Suppressor macrophage treated with lipopolysaccharide for 4 hours (primary cell): ENCODE measurements at regions not wholly inside any gene's neighbourhood (a gene's known extent, or its start where the extent isn't known, plus 50 kb on each side); places are given as distances from the start of the nearest gene placed in this dataset.
A peak's percentile ranks its signal among the peaks of the same experiment; 100 is the strongest.
"Not testable (repeated sequence)": the region's sequence is repeated elsewhere in the genome, so short reads cannot be mapped to it uniquely, and the experiment has no call there.

Experiments
- DNase-seq: peaks from one replicate; pipeline ENCODE4 v3.0.0-alpha.2; 2020

DNA sequence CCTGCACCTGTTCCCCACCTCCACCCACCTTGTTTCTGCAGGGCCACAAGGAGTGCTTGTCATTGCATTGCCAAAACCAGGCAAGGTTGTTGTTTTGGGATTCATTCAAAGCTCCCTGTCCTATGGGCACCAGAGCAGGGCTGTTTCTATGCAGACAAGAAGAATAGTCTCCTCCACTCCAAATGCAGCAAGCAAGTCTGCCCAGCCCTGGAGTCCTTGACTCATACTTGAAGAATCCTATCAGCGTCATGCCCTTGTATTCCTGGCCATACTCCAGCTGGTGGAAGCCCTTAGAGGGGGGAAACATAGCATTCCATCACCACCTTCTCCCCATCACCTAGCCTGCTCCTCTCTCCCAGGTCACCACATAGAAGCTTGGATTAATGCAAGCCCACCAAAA lies 145.3 kb upstream of the ECI2 start:
- DNase-seq, result no peak

DNA sequence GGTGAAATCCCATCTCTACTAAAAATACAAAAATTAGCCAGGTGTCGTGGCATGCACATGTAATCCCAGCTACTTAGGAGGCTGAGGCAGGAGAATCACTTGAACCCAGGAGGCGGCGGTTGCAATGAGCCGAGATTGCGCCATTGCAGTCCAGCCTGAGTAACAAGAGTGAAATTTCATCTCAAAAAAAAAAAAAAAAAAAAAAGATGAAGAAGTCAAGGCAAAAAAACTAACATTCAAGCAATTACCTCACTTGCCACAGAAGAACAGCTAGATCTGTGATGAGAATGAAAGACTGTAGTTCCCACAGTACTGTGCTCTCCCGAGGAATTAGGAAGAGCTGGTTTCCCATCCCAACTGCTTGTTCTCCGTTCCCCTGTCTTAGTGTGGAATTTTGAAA lies 144.7 kb upstream of the ECI2 start:
- DNase-seq, result no peak

DNA sequence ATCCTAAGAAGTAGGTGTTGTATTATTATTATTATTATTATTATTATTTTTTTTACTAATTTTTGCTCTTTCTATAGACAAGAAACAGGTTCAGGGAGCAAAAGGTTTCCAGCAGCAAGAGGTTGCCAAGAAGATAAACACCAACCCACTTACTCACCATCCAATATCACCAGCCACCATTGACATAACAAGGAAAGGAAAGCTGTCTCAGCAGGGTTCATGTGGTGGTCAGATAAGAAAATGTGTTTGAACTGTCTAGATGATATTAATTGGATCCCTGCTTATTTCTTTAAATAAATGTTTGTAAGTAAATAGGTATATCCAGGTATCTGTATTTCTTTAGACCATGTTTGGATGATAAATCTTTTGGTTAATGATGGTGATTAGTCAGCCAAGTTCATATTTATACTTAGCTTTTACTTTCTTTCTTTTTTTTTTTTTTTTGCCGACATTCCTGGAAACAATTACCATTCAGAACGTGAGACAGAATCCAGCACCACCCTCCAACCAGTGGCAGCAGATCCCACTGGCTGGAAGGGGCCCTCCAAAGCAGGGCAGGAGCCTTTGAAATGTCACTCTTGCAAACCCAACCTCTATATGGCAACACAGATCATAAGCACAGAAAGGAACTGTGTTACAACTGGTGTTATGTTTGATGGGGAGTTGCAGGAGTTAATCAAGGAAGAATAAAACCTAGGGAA lies 139.2 kb upstream of the ECI2 start:
- DNase-seq, result no peak

DNA sequence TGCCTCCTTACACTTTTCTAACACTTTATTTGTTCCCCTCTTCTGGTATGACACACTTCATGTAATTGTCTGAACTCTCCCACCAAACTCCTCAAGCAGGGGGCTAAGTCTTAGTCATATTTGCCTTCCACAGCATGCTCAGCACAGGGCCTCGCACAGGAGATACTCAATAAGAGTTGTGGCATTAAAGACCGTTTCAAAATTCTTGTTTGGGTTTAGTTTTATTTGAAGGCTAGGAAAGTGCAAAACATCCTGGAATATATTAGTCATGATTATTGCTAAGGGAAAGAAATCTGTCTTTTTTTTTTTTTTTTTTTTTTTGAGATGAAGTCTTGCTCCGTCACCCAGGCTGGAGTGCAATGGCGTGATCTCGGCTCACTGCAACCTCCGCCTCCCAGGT lies 137.6 kb upstream of the ECI2 start:
- DNase-seq, result no peak

DNA sequence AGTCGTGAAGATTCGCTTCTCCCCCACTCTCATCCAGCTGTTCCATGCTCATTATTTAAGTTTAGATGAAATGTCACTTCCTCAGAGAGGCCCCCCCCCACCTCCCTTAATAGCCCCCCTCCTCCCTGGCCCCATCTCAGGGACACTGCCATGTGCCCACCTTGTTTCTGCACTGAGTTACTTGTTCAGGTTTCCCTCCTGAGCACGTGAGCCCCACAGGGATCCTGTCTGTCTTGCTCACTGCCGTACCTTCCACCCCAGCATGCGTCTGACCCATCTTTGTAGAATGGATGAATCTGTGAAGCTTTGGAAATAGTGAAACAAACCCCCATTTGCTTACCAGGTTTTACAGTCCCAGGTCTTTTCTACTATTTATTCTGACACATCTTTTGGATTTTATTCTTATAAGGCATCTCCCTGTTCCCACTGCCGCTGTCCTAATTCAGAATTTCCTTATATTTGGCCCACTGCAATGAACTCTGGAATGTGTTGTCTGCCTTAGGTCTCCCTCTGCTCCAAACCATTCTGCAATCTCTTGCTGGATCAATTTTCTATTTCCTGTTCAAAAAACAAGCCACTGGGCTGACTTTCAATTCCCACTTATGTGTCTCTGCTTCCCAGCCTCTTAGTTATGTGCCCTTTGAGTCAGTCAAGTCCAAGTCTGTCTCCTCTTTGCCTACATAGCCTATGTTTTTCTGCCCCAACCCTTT lies 136.5 kb upstream of the ECI2 start:
- DNase-seq, result no peak

DNA sequence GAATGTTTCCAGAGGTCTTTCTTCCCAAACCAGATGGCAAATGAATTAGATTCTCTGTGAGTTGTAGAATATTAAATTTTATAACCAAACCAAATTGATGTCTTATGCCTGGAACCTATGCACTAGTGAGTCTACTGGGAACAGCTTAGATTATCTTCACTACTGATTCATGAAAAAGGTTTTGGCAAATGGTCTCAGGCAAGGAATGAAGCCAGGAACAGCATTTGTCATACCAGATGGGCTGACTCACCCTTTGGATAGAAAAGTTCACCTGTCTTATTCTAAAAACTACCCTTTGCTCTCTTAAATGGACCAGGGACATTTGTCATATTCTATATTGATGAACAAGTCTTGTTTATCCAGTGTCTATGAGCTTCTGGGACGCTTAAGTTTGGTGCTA lies 135.4 kb upstream of the ECI2 start:
- DNase-seq, result no peak

DNA sequence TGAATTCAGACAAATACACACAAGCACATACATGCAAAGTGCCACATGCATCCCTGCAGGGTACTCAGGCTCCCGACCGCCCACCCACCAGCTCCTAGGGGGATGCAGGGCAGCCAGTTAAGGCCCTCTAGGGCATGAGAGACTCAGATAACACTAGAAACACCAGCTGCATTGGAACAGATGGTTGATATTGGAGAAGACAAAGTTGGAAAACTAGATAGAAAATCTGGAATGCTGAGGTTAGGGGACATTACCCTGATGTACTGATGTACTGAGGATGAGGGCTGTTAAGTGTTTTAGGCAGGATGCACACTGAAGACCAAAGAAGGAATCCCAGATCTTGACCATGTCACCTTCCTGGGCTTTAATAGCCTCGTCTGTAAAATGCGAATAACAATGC lies 134.6 kb upstream of the ECI2 start:
- no peak for DNase-seq

DNA sequence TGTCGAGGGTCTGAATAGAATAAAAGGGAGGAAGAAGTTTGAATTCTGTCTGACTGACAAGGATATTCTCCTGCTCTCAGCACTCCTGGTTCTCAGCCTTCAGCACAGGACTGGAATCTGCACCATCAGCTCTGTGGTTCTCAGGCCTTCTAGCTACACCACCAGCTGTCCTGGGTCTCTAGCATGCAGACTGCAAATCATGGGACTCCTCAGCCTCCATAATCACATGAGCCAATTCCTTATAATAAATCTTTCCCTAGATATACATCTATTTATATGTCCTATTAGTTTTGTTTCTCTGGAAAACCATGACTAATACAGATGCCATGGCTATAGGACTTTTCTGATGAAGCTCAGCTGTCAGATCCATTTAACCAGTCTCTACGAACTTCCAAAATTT lies 132.8 kb upstream of the ECI2 start:
- DNase-seq, result no peak

DNA sequence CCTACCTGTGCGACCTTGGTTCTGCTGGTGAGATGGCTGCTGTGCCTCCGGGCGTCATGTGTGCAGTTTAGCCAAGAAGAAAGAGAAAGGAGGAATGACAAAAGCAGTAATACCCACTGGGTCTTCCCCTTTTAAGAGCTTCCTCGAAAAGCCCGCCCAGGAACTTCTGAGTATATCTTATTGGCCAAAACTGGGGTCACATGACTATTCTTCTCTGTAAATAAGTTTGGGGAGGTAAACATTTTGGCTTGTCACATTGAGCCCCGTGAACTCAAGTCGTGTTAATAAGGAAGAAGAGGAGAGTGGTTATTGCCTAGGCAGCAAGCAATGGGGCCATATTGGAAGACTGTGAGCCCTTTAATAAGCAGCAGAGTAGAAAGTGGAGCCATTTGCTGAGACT lies 130.4 kb upstream of the ECI2 start:
- no peak for DNase-seq

DNA sequence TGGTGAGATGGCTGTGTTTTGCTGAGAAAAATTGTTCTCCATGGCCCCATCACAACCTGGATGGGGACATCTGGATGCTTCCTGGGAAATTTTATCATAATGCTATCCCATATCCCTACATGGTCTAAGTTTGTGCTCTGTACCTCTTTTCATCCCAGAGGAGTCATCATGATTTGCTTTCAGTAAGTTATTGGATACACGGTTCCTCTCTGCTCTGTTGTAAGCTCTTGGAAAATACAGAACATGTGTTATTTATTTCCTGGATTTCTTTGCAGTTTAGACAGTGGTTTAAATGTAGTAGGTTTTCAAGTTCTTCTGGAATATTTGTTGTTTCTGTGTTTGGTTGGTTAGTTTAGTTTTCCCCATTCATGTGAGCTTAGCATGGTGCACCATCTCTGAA lies 129.2 kb upstream of the ECI2 start:
- DNase-seq, result no peak

DNA sequence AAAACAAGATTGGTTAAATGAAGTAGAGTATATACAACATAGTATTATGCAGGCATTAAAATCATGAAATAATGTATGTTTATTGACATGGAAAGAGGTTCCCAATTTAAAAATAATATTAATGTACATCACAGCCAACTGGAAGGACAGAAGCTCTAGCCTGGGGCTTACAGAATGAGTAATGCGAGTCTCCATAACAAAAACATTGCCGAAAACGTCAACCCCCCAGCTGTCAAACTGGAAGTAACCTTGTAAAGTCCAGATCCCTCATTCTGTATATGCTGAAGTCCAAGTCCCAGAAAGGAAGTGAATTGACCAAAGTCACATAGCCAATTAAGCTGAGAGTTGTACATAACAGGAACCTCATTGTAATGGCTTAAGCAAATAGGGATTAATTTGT lies 128.7 kb upstream of the ECI2 start:
- no peak for DNase-seq

DNA sequence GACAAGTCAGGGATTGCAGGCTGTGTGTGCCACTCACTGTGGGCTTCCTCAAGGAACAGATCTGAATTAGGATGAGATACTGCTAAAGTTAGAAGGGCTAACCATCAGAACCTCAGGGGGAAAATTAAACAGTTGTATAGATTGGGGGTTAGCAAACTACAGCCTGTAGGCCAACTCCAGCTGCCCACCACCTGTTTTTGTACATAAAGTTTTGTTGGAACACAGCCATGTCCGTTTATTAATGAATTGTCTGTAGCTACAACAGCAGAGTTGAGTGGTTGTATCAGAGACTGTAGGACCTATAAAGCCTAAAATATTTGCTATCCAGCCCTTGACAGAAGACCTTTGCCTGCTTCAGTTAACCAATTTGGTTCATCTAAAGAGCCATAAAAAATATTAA lies 127.2 kb upstream of the ECI2 start:
- DNase-seq, result no peak

DNA sequence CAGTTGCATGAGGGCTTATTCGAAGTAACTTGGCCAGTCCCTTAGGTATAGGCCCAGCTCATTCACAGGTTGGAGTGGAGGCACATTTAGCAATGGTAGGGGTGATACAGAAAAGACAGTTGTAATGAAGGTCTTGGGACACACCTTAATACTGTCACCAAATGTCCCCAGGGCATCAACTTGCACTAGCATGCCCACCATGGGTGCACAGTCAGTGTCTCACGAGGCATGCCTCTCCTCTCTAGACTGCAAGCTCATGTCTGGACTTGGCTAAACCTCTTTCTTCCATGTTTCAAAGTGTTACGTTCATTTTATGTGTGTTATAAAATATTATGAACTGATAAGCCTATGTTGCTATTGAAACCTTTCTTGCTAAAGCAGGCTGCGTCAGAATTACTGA lies 124.0 kb upstream of the ECI2 start:
- no peak for DNase-seq

DNA sequence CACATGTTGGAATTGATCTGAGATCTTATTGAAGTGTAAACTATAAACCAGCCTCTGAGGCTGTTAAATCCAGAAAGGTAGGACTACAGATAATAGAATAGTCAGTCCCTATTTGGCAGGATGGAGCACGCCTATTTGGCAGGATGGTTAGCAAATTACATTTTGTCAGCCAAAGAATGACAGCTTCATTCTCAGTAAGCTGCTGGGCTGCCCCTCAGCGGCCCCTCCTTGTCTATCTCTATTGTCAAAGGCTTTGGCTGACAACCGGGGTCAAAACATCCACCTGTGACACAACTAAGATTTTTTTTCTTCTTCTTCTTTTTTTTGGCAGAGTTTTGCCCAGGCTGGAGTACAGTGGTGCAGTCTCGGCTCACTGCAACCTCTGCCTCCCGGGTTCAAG lies 123.4 kb upstream of the ECI2 start:
- no peak for DNase-seq

DNA sequence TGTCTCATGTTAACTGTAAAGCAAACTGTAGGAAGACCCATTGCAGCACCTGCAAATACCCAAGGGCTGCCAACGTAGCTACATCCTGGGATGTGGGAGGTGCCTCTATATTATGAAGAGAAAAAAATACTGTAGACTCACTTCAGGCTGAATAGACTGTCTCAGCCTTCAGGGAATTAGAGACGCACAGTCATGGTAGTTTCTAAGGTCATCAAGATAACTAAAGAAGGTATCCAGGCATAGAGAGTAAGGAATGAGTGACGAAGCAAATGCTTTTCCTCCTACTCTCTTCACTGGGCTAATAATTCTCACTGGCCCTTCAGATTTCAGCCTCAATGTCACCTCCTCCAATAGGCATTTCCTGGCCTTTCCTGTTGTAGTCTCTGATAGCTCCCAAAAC lies 121.6 kb upstream of the ECI2 start:
- no peak for DNase-seq

DNA sequence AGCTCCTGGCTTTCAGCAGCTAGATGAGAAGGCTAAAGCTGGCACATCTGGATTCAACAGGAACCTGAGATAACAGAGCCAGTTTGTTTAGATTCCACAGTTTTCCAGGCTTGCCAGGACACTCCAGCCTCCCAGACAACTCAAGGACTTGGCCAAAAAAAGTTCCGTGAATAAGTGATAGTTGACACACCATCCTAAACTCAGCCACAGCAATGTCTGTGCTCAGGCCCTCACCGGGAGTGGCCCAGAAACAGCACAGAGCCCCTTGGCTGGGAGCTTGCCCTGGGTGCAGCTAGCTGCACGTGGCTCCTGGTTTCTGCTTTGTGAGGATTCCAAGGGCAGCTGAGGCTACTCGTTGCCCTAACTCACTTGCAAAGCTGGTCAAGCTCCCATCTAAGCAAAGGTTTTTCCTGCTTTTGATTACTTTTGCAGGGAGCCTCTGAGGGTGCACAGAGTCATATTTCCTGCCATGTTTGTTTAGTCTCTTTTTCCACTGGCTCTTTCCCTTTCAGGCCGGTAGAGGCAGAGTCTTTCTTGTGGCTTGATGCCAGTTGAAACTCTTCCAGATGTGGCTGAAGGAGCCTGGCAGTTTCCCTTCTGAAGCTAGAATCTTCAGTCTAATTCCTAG lies 118.3 kb upstream of the ECI2 start:
- no peak for DNase-seq

DNA sequence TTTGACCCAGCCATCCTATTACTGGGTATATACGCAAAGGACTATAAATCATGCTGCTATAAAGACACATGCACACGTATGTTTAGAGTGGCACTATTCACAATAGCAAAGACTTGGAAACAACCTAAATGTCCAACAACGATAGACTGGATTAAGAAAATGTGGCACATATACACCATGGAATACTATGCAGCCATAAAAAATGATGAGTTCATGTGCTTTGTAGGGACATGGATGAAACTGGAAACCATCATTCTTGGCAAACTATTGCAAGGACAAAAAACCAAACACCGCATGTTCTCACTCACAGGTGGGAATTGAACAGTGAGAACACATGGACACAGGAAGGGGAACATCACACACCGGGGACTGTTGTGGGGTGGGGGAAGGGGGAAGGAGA lies 117.1 kb upstream of the ECI2 start:
- not testable (repeated sequence) for DNase-seq

DNA sequence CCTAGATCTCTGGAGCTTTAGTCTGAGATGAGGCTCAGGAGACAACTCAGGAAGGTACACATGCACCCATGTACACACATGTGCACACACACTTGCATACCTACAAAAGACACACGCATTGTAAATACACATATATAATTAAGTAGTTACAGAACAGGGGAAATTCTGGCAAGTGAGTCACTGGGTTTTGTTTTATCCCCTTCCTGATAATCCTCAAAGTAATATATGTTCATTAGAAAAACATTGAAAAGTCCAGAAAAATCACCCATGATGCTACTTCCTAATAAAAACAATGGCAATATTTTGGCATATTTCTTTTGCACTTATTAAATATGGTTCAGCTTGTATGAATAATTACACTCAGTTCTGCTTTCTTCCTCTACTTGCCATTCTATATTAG lies 115.3 kb upstream of the ECI2 start:
- DNase-seq, result no peak

DNA sequence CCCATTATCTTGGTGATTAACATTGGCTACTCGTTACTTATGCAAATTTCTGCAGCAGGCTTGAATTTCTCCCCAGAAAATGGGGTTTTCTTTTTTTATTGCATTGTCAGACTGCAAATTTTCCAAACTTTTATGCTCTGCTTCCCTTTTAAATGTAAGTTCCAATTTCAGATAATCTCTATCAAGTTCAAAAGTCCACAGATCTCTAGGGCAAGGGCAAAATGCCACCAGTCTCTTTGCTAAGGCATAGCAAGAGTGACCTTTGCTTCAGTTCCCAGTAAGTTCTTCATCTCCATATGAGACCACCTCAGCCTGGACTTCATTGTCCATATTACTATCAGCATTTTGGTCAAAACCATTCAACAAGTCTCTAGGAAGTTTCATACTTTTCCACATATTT lies 108.5 kb upstream of the ECI2 start:
- not testable (repeated sequence) for DNase-seq

DNA sequence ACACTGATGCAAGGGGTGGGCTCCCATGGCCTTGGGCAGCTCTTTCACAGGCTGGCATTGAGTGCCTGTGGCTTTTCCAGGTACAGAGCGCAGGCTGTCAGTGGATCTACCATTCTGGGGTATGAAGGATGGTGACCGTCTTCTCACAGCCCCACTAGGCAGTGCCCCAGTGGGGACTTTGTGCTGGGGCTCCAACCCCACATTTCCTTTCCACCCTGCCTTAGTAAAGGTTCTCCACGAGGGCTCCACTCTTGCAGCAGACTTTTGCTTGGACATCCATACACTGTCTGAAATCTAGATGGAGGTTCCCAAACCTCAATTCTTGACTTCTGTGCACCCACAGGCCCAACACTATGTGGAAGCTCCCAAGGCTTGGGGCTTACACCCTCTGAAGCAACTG lies 107.9 kb upstream of the ECI2 start:
- no peak for DNase-seq

DNA sequence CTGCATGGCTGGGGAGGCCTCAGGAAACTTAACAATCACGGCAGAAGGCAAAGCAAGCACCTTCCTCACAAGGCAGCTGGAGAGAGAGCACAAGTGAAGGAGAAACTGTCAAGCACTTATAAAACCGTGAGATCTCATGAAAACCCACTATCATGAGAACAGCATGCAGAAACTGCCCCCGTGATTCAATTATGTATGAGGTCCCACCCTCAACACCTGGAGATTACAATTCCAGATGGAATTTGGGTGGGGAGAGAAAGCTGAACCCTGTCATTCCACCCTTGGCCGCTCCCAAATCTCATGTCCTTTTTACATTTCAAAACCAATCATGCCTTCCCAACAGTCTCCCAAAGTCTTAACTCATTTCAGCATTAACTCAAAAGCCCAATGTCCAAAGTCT lies 107.2 kb upstream of the ECI2 start:
- no peak for DNase-seq

DNA sequence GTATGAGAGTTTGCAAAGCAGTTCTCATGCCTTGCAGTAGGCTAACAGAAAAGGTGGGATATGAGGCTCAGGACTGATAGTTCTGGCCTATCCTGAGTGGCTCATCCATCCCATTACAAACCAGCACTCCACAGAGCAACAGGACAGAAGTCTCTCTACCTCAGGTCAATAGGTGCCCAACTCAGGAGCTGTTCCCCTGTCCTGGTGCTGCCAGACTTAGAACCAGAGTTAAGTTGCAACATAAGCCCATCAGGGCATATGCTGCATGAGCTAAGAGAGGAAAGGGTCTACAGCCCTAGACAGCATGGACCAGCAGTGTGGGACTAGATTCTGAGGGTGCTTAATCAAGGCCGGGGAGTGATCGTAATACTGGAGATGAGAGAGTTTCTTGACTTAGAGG lies 104.8 kb upstream of the ECI2 start:
- DNase-seq, result no peak

DNA sequence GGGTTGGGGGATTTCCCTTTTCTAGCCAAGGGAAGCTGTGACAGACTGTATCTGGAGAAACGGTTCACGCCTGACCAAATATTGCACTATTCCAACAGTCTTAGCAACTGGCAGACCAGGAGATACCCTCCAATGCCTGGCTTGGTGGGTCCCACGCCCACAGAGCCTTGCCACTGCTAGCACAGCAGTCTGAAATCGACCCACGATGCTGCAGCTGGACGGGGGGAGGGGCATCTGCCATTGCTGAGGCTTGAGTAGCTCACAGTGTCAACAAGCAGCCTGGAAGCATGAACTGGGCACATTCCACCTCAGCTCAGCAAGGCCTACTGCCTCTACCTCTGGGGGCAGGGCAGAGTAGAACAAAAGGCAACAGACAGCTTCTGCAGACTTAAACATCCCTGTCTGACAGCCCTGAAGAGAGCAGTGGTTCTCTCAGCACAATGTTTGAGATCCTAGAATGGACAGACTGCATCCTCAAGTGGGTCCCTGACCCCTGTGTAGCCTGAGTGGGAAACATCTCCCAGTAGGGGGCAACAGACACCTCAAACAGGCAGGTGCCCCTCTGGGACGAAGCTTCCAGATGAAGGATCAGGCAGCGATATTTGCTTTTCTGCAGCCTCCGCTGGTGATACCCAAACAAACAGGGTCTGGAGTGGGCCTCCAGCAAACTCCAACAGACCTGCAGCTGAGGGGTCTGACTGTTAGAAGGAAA lies 89.9 kb upstream of the ECI2 start:
- peak; percentile 30 for DNase-seq
